Keratinocyte (primary cell): ENCODE measurements at regions not wholly inside any gene's neighbourhood (a gene's known extent, or its start where the extent isn't known, plus 50 kb on each side); places are given as distances from the start of the nearest gene placed in this dataset.

Experiments
- EZH2 ChIP-seq: IDR thresholded peaks from one replicate; pipeline ENCODE4 v1.6.1; 2012; ENCODE audit warnings: inconsistent platforms, mild to moderate bottlenecking, low read length, moderate library complexity
- TF ChIP-seq, protein P1 (sequence below), 3 experiments: IDR thresholded peaks in 1 of 3; conservative IDR thresholded peaks in 1 of 3; optimal IDR thresholded peaks in 1 of 3; 2 replicates in 2 of 3; 3 replicates in 1 of 3; pipeline versions ENCODE3 to v1.5.1; 2011; ENCODE audit warnings: low read length in 3 of 3, mild to moderate bottlenecking in 3 of 3, moderate library complexity in 2 of 3, control low read depth in 1 of 3, inconsistent platforms in 1 of 3; ENCODE audit not compliant: insufficient read depth in 2 of 3; ENCODE audit errors: extremely low read depth in 1 of 3

DNA sequence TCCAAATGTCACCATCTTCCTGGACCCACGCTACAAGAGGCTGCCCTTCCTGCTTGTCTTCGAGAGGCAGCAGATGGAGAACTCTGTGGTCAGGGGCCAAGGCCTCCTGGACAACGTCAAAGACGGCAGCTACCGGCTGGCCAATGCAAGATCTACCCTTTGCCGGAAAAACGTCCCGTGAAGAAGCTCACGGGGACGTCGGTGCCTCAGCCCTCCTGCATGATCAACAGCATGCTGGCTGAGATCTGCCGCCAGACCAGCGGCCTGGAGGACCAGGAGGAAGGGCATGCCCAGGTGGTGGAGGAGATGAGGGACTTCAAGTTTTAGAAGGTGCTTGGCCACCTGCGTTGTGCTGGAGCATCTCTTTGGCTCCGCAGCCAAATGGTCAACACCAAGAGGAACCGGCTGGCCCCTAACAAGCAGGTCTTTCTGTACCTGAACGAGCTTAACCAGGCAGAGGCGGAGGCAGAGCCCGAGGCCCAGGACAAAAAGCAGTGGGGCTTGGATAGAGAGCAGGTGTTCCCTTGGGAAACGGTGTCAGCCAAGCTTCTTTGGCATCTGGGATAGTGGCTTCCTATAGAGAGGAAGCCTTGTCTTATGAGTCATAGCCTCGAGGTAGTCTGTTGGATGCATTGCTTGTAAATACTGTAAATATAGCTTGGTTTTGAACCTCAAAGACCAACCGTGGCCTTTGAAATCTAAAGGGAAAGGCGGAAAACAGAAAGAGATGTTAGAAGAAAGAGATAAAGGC, 94.8 kb upstream of the ELOVL6 start:
- TF ChIP-seq, protein P1, sequence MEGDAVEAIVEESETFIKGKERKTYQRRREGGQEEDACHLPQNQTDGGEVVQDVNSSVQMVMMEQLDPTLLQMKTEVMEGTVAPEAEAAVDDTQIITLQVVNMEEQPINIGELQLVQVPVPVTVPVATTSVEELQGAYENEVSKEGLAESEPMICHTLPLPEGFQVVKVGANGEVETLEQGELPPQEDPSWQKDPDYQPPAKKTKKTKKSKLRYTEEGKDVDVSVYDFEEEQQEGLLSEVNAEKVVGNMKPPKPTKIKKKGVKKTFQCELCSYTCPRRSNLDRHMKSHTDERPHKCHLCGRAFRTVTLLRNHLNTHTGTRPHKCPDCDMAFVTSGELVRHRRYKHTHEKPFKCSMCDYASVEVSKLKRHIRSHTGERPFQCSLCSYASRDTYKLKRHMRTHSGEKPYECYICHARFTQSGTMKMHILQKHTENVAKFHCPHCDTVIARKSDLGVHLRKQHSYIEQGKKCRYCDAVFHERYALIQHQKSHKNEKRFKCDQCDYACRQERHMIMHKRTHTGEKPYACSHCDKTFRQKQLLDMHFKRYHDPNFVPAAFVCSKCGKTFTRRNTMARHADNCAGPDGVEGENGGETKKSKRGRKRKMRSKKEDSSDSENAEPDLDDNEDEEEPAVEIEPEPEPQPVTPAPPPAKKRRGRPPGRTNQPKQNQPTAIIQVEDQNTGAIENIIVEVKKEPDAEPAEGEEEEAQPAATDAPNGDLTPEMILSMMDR (optimal IDR thresholded peaks at IDR 0.05 in 1 of 3, IDR thresholded peaks at IDR 0.05 in 1 of 3, conservative IDR thresholded peaks at IDR 0.05 in 1 of 3; ENCODE audit: extremely low read depth in 1 of 3, insufficient read depth in 2 of 3, low read length in 3 of 3), result no peak
- no peak for TF ChIP-seq EZH2
